ENCODE measurements at regions not wholly inside any gene's neighbourhood (a gene's known extent, or its start where the extent isn't known, plus 50 kb on each side); places are given as distances from the start of the nearest gene placed in this dataset.

GRCh38 chr7:9091282-9091681 is 657.9 kb downstream of the NXPH1 start:
- no peak overlapping the region for H3K4me3 ChIP-seq (ENCODE audit: low read depth, low read length)
- CTCF ChIA-PET: no interaction called here
- TF ChIP-seq, protein P1, sequence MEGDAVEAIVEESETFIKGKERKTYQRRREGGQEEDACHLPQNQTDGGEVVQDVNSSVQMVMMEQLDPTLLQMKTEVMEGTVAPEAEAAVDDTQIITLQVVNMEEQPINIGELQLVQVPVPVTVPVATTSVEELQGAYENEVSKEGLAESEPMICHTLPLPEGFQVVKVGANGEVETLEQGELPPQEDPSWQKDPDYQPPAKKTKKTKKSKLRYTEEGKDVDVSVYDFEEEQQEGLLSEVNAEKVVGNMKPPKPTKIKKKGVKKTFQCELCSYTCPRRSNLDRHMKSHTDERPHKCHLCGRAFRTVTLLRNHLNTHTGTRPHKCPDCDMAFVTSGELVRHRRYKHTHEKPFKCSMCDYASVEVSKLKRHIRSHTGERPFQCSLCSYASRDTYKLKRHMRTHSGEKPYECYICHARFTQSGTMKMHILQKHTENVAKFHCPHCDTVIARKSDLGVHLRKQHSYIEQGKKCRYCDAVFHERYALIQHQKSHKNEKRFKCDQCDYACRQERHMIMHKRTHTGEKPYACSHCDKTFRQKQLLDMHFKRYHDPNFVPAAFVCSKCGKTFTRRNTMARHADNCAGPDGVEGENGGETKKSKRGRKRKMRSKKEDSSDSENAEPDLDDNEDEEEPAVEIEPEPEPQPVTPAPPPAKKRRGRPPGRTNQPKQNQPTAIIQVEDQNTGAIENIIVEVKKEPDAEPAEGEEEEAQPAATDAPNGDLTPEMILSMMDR (IDR thresholded peaks at IDR 0.05; ENCODE audit: insufficient read depth, low read length, missing control alignments): no peak
- no peak for DNase-seq (ENCODE audit: low read depth, low spot score)
- POLR2A ChIA-PET: no interaction called here

DNA sequence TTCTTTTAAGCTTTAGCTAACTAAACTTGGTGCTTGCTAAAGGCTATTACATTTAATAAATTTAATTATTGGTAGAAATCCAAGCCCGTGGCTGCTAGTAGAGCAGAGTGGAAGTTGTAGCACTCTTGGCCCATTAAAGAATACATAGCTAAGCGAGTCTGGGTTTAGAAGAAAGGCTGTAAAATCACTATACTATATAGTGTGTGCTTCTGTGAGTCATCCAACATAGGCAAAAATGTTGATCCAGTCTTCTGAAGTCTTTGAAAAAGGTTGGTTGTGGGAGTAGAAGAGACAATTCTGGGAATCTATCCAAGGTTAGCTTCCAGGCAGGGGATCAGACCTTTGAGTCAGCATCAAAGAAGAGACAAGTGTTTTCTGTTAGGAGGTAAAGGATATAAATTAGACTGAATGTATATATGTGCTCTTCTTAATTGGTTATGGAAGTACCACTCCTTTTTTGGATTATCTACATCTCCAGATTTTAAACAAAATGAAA is 664.2 kb downstream of the NXPH1 start:
- no peak for DNase-seq (ENCODE audit: low read depth, low spot score)
- TF ChIP-seq, protein P1 (IDR thresholded peaks at IDR 0.05; ENCODE audit: insufficient read depth, low read length, missing control alignments): no peak
- ChIA-PET POLR2A (no interaction called here), CTCF (no interaction called here)
- no peak overlapping the region for H3K4me3 ChIP-seq (ENCODE audit: low read depth, low read length)

DNA sequence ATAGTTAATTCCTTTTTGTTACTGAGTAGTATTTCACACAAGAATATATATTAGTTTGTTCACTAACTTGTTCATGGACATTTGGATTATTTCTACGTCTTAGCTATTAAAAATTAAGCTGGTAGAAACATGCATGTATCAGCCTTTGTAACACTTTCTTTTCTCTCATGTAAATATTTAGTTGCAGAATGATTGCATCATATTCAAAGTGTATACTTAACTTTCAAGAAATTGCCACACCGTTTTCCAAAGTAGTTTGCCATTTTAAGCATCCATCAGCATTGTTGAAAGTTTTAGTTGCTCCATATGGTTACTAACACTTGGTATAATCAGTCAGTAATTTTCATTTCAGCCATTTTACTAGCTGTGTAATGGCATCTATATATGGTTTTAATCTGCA is 666.9 kb downstream of the NXPH1 start:
- CTCF ChIA-PET: no interaction called here
- no peak for DNase-seq (ENCODE audit: low read depth, low spot score)
- no peak overlapping the region for H3K4me3 ChIP-seq (ENCODE audit: low read depth, low read length)
- TF ChIP-seq, protein P1 (IDR thresholded peaks at IDR 0.05; ENCODE audit: insufficient read depth, low read length, missing control alignments): no peak
- POLR2A ChIA-PET: no interaction called here

- POLR2A ChIA-PET: no interaction called here
These were observed 669.4 kb downstream of the NXPH1 start for GRCh38 chr7:9102846-9103245.

DNA sequence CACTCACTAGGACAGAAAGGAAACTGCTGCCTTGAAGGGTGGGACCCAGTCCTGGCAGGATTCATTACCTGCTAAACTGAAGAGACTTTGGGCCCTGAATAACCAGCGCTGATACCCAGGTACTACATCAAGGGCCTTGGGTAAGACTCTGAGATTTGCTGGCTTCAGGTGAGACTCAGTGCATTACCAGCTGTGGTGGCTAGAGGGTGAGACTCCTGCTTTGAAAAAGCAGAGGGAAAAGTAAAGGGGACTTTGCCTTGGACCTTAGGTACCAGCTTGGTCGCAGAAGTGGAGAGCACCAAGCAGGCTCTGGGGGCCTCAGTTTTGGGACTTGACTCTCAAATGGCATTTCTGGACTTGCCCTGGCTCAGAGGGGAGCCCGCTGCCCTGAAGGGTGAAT is 673.3 kb downstream of the NXPH1 start:
- H3K4me3 ChIP-seq (ENCODE audit: low read depth, low read length): no peak overlapping the region
- ChIA-PET CTCF (no interaction called here), POLR2A (no interaction called here)
- DNase-seq (ENCODE audit: low read depth, low spot score): no peak
- TF ChIP-seq, protein P1 (IDR thresholded peaks at IDR 0.05; ENCODE audit: insufficient read depth, low read length, missing control alignments): no peak

More at GRCh38 chr7:9102846-9103245, 669.4 kb downstream of the NXPH1 start:
- no peak overlapping the region for H3K4me3 ChIP-seq (ENCODE audit: low read depth, low read length)
- CTCF ChIA-PET: no interaction called here
- TF ChIP-seq, protein P1 (IDR thresholded peaks at IDR 0.05; ENCODE audit: insufficient read depth, low read length, missing control alignments): no peak
- no peak for DNase-seq (ENCODE audit: low read depth, low spot score)

DNA sequence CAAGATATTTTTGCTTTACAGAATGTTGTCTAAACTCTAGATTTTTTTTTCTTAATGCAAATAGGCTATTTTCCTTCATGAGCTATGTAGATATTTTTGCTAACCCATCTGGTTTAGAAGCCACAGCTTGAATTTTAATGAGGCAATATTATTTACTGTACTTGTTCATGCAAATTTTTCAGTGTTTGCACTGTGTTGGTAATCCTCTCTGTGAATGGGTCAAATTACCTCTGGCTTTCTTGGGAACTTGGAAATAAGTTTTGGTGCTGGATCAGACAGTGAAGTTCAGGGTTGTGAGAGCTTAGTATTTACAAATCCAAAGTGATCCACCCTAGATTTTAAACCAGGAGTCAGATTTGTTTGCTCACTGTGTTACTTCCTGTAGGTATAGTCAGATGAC is 686.9 kb downstream of the NXPH1 start:
- no peak for DNase-seq (ENCODE audit: low read depth, low spot score)
- CTCF ChIA-PET: no interaction called here
- POLR2A ChIA-PET: no interaction called here
- H3K4me3 ChIP-seq (ENCODE audit: low read depth, low read length): no peak overlapping the region
- TF ChIP-seq, protein P1 (IDR thresholded peaks at IDR 0.05; ENCODE audit: insufficient read depth, low read length, missing control alignments): no peak

Measured in AG04449 (cell line).